OCI-LY7 (cell line): ENCODE measurements at regions not wholly inside any gene's neighbourhood (a gene's known extent, or its start where the extent isn't known, plus 50 kb on each side); places are given as distances from the start of the nearest gene placed in this dataset. TPM values are rescaled to one million over a fixed set of nuclear protein-coding genes. Genes with fewer than 3 reads are reported as not detected.

Source experiments
- BruUV-seq: library from RNA; stranded (reverse); fragments of 400-500 nt; replicated peaks from 2 replicates; lab custom pipeline; 2021; lab: Mats Ljungman, UMichigan
- CTCF ChIA-PET: fragments of 300-600 bp; sonication (Branson Sonifier 250); formaldehyde crosslinking; loops from one replicate; lab custom pipeline; 2022; ENCODE audit warnings: antibody characterized with exemption; ENCODE audit not compliant: unreplicated experiment; lab: Charles Lee
- POLR2A ChIA-PET: fragments of 300-600 bp; sonication (Branson Sonifier 250); formaldehyde crosslinking; loops from one replicate; lab custom pipeline; 2022; ENCODE audit warnings: antibody characterized with exemption; lab: Charles Lee
- DNase-seq: peaks from one replicate; pipeline ENCODE4 v3.0.0-alpha.2; 2015; ENCODE audit warnings: low spot score
- H2AFZ ChIP-seq: fragments of 200-600 bp; sonication (generic), shearing (Covaris generic); 2 replicates; pipeline ENCODE4 v1.6.1; 2014; ENCODE audit warnings: mild to moderate bottlenecking, antibody characterized with exemption, low read length, moderate library complexity
- H3K27ac ChIP-seq: fragments of 200-600 bp; sonication (generic); 2 replicates; pipeline ENCODE4 v1.5.1; 2014; ENCODE audit warnings: mixed run types, low read depth, mild to moderate bottlenecking, moderate library complexity, low read length, inconsistent platforms; ENCODE audit not compliant: poor library complexity, severe bottlenecking
- H3K36me3 ChIP-seq: fragments of 200-600 bp; sonication (generic); 2 replicates; pipeline ENCODE4 v1.6.1; 2014; ENCODE audit warnings: mild to moderate bottlenecking, antibody characterized with exemption, low read length, moderate library complexity, mixed read lengths; ENCODE audit not compliant: insufficient read depth
- H3K4me1 ChIP-seq: fragments of 200-600 bp; sonication (generic); 2 replicates; pipeline ENCODE4 v1.5.1; 2014; ENCODE audit warnings: mild to moderate bottlenecking, low read length; ENCODE audit not compliant: insufficient read depth, poor library complexity, severe bottlenecking
- H3K4me2 ChIP-seq: fragments of 200-600 bp; sonication (generic); 2 replicates; pipeline ENCODE4 v1.6.1; 2014; ENCODE audit warnings: mild to moderate bottlenecking, low read length
- H3K4me3 ChIP-seq: fragments of 200-600 bp; sonication (generic); 2 replicates; pipeline ENCODE4 v1.5.1; 2014; ENCODE audit warnings: mild to moderate bottlenecking, low read depth, low read length; ENCODE audit not compliant: poor library complexity, severe bottlenecking
- H3K79me2 ChIP-seq: fragments of 200-600 bp; sonication (generic); 2 replicates; pipeline ENCODE4 v1.6.1; 2016; ENCODE audit warnings: low read depth, mild to moderate bottlenecking, low read length, moderate library complexity, mixed read lengths; ENCODE audit not compliant: insufficient read depth
- H3K9me2 ChIP-seq: fragments of 200-600 bp; sonication (generic); 2 replicates; pipeline ENCODE4 v1.6.1; 2016; ENCODE audit warnings: mild to moderate bottlenecking, low read length, mixed read lengths; ENCODE audit not compliant: insufficient read depth
- H3K9me3 ChIP-seq: fragments of 200-600 bp; sonication (generic); 2 replicates; pipeline ENCODE4 v1.6.1; 2014; ENCODE audit warnings: mild to moderate bottlenecking, mixed run types, low read length, mixed read lengths
- H4K20me1 ChIP-seq: fragments of 200-600 bp; sonication (generic); 2 replicates; pipeline ENCODE4 v1.6.1; 2014; ENCODE audit warnings: mild to moderate bottlenecking, antibody characterized with exemption, low read length, moderate library complexity, mixed read lengths; ENCODE audit not compliant: insufficient read depth
- EZH2phosphoT487 ChIP-seq: fragments of 200-600 bp; sonication (generic); IDR thresholded peaks from 2 replicates; pipeline ENCODE4 v1.6.1; 2018; ENCODE audit warnings: low read depth, borderline replicate concordance, mild to moderate bottlenecking, mixed run types, antibody characterized with exemption, low read length, moderate library complexity, mixed read lengths
- intact Hi-C: fragments of 100-400 bp; cut with micrococcal nuclease; formaldehyde crosslinking; loops from one replicate; pipeline ENCODE4 v1.10.0; 2022; ENCODE audit not compliant: unreplicated experiment
- microRNA-seq: library from miRNA; unstranded; fragments of <30 nt; microRNA quantifications from one replicate; pipeline ENCODE4 v1.2.0, GENCODE V29; 2022; ENCODE audit warnings: borderline replicate concordance
- small RNA-seq: library from RNA; depleted of rRNA; stranded (forward); fragments of <200 nt; gene quantifications from one replicate; pipeline ENCODE3, GENCODE V24; 2014
- TF ChIP-seq, protein P1 (sequence below): fragments of 200-600 bp; sonication (generic); conservative IDR thresholded peaks from 2 replicates; pipeline ENCODE4 v1.5.1; 2014; ENCODE audit warnings: mild to moderate bottlenecking, antibody characterized with exemption, low read length, moderate library complexity, mixed read lengths

DNA sequence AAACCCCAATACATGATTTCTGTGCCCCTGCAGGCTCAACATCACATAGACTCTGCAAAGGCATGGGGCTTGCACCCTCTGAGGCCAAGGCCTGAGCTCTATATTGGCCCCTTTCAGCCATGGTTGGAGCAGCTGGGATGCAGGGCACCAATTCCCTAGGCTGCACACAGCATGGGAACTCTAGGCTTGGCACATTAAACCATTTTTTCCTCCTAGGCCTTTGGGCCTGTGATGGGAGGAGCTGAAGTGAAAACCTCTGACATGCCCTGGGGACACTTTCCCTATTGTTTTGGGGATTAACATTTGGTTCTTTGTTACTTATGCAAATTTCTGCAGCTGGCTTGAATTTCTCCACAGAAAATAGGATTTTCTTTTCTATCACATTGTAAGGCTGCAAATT is 1629.5 kb downstream of the OTOL1 start:
- Histone ChIP-seq H3K4me2 (no peak overlapping the region), H3K79me2 (no peaks in the 10 kb centered on the region), H3K4me1 (no peaks in the 10 kb centered on the region), H3K4me3 (no peak overlapping the region), H3K9me3 (peaks cover 11% of the 10 kb centered on the region; the same call in 1 of the 2 replicates), H4K20me1 (no peaks in the 10 kb centered on the region), H2AFZ (no peak overlapping the region), H3K36me3 (no peaks in the 10 kb centered on the region), H3K9me2 (no peaks in the 10 kb centered on the region), H3K27ac (no peak overlapping the region)
- POLR2A ChIA-PET, result no interaction called here
- CTCF ChIA-PET, result no interaction called here
- intact Hi-C loops, result no loop called here
- DNase-seq, result no peak
- TF ChIP-seq, protein P1, sequence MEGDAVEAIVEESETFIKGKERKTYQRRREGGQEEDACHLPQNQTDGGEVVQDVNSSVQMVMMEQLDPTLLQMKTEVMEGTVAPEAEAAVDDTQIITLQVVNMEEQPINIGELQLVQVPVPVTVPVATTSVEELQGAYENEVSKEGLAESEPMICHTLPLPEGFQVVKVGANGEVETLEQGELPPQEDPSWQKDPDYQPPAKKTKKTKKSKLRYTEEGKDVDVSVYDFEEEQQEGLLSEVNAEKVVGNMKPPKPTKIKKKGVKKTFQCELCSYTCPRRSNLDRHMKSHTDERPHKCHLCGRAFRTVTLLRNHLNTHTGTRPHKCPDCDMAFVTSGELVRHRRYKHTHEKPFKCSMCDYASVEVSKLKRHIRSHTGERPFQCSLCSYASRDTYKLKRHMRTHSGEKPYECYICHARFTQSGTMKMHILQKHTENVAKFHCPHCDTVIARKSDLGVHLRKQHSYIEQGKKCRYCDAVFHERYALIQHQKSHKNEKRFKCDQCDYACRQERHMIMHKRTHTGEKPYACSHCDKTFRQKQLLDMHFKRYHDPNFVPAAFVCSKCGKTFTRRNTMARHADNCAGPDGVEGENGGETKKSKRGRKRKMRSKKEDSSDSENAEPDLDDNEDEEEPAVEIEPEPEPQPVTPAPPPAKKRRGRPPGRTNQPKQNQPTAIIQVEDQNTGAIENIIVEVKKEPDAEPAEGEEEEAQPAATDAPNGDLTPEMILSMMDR, result no peak
- no peak for TF ChIP-seq EZH2phosphoT487
- BruUV-seq, result no TSS peak

Small RNAs in the stretch of these regions (microRNA-seq; reads per million reads assigned to microRNA genes)
- not detected for gene MIR1263

Small RNAs in the stretch of these regions (small RNA-seq; reads per million reads assigned to genes)
- gene MIR1263 (not detected), gene RNU7-82P (not detected)
